ENCODE measurements at regions not wholly inside any gene's neighbourhood (a gene's known extent, or its start where the extent isn't known, plus 50 kb on each side); places are given as distances from the start of the nearest gene placed in this dataset.

DNA sequence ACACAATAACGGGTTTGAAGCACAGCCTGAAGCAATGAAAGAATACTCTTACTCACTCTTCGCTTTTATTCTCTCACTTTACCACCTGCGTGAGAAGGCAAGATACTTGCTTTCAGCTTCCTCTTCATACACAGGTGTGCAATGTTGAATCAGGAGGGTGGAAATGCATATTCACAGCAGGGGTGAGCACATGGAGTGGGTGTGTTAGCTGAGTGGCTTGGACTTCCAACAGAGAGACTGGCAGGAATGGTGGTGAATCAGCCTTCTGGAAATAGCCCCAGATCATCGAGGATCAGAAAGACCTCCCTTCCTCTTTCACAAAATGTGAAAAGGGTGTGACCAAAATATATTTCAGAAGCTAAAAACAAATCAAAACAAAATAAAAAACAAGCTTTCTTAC, 521.2 kb downstream of the STIM2 start:
- H3K4me3 ChIP-seq (ENCODE audit: low read depth, low read length): no peak overlapping the region
- no peak for DNase-seq (ENCODE audit: low read depth)
- TF ChIP-seq, protein P1, sequence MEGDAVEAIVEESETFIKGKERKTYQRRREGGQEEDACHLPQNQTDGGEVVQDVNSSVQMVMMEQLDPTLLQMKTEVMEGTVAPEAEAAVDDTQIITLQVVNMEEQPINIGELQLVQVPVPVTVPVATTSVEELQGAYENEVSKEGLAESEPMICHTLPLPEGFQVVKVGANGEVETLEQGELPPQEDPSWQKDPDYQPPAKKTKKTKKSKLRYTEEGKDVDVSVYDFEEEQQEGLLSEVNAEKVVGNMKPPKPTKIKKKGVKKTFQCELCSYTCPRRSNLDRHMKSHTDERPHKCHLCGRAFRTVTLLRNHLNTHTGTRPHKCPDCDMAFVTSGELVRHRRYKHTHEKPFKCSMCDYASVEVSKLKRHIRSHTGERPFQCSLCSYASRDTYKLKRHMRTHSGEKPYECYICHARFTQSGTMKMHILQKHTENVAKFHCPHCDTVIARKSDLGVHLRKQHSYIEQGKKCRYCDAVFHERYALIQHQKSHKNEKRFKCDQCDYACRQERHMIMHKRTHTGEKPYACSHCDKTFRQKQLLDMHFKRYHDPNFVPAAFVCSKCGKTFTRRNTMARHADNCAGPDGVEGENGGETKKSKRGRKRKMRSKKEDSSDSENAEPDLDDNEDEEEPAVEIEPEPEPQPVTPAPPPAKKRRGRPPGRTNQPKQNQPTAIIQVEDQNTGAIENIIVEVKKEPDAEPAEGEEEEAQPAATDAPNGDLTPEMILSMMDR (IDR thresholded peaks at IDR 0.05; ENCODE audit: control insufficient read depth, extremely low read depth, insufficient read depth): no peak

DNA sequence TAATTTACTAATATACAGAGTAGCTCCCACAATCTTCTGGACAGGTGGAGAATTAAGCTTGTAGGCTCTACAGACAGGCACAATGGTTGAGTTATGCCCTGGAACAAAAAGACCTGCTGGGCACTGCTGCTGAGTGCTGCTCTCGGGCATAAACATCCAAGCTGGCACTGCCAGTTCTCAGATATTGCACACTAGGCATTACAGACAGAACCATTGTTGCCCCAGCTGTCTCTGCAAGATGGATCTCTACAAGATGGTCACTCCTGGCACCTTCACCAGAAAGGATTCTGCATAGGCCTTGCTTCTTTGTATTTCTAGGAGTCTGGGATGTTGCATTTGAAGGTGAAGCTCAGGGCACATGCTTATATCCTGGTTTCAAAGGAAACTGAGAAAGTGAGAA, 527.1 kb downstream of the STIM2 start:
- TF ChIP-seq, protein P1 (IDR thresholded peaks at IDR 0.05; ENCODE audit: control insufficient read depth, extremely low read depth, insufficient read depth): no peak
- no peak overlapping the region for H3K4me3 ChIP-seq (ENCODE audit: low read depth, low read length)
- no peak for DNase-seq (ENCODE audit: low read depth)

- TF ChIP-seq, protein P1 (IDR thresholded peaks at IDR 0.05; ENCODE audit: control insufficient read depth, extremely low read depth, insufficient read depth): no peak
- no peak overlapping the region for H3K4me3 ChIP-seq (ENCODE audit: low read depth, low read length)
- no peak for DNase-seq (ENCODE audit: low read depth)
Measured at GRCh38 chr4:27397886-27398285, 537.2 kb downstream of the STIM2 start.

DNA sequence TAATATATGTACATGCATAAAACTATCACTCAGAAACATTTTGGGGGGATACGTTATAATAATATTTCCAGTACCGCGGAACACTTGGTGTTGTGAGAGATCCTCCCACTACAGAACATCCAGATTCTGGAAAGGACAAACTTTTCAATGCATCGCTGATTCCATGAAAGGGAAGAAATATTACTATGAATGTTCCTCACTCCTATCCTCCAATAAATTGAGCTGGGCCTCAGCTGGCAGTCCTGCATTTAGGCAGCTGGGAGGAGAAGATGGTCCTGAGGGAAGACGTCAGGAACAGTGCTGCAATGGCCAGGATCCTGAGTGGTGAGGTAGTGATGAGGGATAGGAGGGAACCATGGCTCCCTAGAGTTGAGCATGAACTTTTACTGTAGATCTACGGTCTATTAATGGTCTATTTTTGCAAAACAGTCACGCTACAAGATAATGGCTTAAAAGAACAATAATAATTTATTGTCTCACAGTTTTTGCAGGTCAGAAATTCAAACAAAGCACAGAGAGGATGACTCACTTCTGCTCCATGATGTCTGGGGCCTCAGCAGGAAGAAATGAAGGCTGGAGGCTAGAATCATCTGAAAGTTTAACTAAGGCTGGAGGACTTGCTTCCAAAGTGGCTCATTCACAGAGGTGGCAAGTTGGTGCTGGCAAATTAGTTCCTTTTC, 538.1 kb downstream of the STIM2 start:
- DNase-seq (ENCODE audit: low read depth): no peak
- no peak overlapping the region for H3K4me3 ChIP-seq (ENCODE audit: low read depth, low read length)
- TF ChIP-seq, protein P1 (IDR thresholded peaks at IDR 0.05; ENCODE audit: control insufficient read depth, extremely low read depth, insufficient read depth): no peak

DNA sequence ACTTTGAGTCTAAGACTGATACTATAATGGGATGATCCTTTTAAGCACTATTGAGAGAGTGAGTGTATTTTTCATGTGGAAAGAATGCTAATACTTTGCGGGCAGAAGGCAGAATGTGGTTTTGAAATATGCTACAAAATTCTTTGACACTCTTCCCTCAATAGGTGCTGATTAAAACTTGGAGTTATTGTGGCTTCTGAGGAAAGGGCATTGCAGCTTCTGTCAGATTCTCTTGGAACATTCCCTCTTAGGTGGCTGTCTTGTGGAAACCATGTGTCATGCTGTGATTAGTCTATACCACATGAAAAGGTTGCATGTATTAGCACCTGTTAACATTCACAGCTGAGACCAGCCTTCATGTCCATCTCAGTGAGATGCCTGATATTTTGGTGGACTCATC, 547.0 kb downstream of the STIM2 start:
- no peak for DNase-seq (ENCODE audit: low read depth)
- TF ChIP-seq, protein P1 (IDR thresholded peaks at IDR 0.05; ENCODE audit: control insufficient read depth, extremely low read depth, insufficient read depth): no peak
- H3K4me3 ChIP-seq (ENCODE audit: low read depth, low read length): no peak overlapping the region

- TF ChIP-seq, protein P1 (IDR thresholded peaks at IDR 0.05; ENCODE audit: control insufficient read depth, extremely low read depth, insufficient read depth): peak; percentile 25
- no peak for DNase-seq (ENCODE audit: low read depth)
- H3K4me3 ChIP-seq (ENCODE audit: low read depth, low read length): no peak overlapping the region
Measured at GRCh38 chr4:27412613-27413012, 552.0 kb downstream of the STIM2 start.

Data from LNCaP clone FGC (cell line).